H1 (cell line): ENCODE measurements at regions not wholly inside any gene's neighbourhood (a gene's known extent, or its start where the extent isn't known, plus 50 kb on each side); places are given as distances from the start of the nearest gene placed in this dataset.

ENCODE experiments used
- GABPA ChIP-seq: IDR thresholded peaks from 2 replicates; pipeline ENCODE4 v1.6.1; 2011; ENCODE audit warnings: mild to moderate bottlenecking, low read length, moderate library complexity, borderline replicate concordance; ENCODE audit not compliant: insufficient read depth
- HDAC6 ChIP-seq: IDR thresholded peaks from one replicate; pipeline ENCODE4 v1.7.1; 2012; ENCODE audit warnings: low read depth, mild to moderate bottlenecking, inconsistent platforms, low read length, moderate library complexity
- KDM4A ChIP-seq: IDR thresholded peaks from one replicate; pipeline ENCODE4 v1.7.1; 2012; ENCODE audit warnings: low read depth, mild to moderate bottlenecking, moderate library complexity, low read length, inconsistent platforms; ENCODE audit not compliant: severe bottlenecking
- RBBP5 ChIP-seq: IDR thresholded peaks from 2 replicates; pipeline ENCODE4 v1.7.1; 2012; ENCODE audit warnings: low read depth, mild to moderate bottlenecking, inconsistent platforms, low read length, moderate library complexity, borderline replicate concordance
- SIN3A ChIP-seq, 2 experiments: IDR thresholded peaks in 1 of 2; conservative IDR thresholded peaks in 1 of 2; 2 replicates each; pipeline ENCODE4 v1.6.1; 2011 to 2012; ENCODE audit warnings: low read length in 2 of 2, improper control_type of control experiment in 1 of 2, low read depth in 1 of 2, mild to moderate bottlenecking in 1 of 2
- SP2 ChIP-seq: IDR thresholded peaks from 2 replicates; pipeline ENCODE4 v1.6.1; 2012; ENCODE audit warnings: mild to moderate bottlenecking, low read length, inconsistent platforms

DNA sequence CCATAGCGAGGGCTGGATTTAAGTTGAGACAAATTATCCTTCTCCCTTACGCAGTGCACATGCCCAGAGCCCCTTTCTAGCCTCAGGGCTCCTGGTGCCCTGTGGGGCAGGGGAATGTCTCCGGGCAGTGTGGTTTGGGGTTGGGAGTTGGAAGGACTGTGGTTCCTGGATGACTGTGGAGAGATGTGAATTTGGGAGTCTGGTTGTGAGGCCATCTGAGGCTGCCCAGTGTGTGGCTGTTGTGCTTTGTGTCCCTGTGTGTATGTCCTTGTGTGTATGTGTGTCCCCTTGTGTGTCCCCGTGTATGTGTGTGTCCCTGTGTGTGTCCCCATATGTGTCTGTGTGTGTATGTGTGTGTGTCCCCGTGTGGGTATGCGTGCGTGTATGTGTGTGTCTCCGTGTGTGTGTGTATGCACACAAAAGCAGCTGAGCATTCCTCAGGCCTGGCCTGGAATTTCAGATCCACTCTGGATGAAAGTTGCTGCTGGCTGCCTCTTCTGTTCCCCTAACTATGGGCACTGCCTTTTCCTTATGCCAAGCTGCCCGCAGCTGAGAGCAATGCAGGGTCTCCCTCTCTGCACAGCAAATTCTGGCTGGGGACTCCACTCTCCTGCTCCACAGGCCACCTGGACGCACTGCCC lies 65.4 kb downstream of the UBIAD1 start (continued):
- TF ChIP-seq GABPA (no peak), HDAC6 (no peak), KDM4A (no peak), SIN3A (conservative IDR thresholded peaks at IDR 0.05 in 1 of 2, IDR thresholded peaks at IDR 0.05 in 1 of 2; ENCODE audit: low read depth in 1 of 2, low read length in 2 of 2) (no peak), RBBP5 (no peak), SP2 (no peak)
